Brain microvascular endothelial cell (primary cell): ENCODE measurements at regions not wholly inside any gene's neighbourhood (a gene's known extent, or its start where the extent isn't known, plus 50 kb on each side); places are given as distances from the start of the nearest gene placed in this dataset.

Experiments
- DNase-seq: peaks from one replicate; pipeline ENCODE4 v3.0.0-alpha.2; 2020
- H3K27ac ChIP-seq: fragments of 250-450 bp; sonication (Bioruptor Pico); 2 replicates; pipeline ENCODE4 v1.5.1; 2020; ENCODE audit warnings: mild to moderate bottlenecking, moderate library complexity
- H3K27me3 ChIP-seq: fragments of 250-450 bp; sonication (Bioruptor Pico); replicated peaks from 2 replicates; pipeline ENCODE4 v1.5.1; 2020; ENCODE audit warnings: mild to moderate bottlenecking
- H3K36me3 ChIP-seq: fragments of 250-450 bp; sonication (Bioruptor Pico); replicated peaks from 2 replicates; pipeline ENCODE4 v1.5.1; 2020; ENCODE audit warnings: mild to moderate bottlenecking
- H3K4me3 ChIP-seq: 2 replicates; pipeline ENCODE4 v1.5.1; 2011; ENCODE audit warnings: low read depth, mild to moderate bottlenecking, control low read depth, low read length, moderate library complexity
- in situ Hi-C: cut with HindIII; loops from 2 replicates; pipeline ENCODE4 v1.10.0; 2017; ENCODE audit warnings: low sequenced_read_pairs, low pct_ligation_motif_present
- TF ChIP-seq, protein P1 (sequence below): IDR thresholded peaks from 2 replicates; pipeline ENCODE4 v1.5.1; 2011; ENCODE audit warnings: low read depth, mild to moderate bottlenecking, moderate library complexity, low read length, control low read depth, inconsistent platforms; ENCODE audit errors: missing control alignments

DNA sequence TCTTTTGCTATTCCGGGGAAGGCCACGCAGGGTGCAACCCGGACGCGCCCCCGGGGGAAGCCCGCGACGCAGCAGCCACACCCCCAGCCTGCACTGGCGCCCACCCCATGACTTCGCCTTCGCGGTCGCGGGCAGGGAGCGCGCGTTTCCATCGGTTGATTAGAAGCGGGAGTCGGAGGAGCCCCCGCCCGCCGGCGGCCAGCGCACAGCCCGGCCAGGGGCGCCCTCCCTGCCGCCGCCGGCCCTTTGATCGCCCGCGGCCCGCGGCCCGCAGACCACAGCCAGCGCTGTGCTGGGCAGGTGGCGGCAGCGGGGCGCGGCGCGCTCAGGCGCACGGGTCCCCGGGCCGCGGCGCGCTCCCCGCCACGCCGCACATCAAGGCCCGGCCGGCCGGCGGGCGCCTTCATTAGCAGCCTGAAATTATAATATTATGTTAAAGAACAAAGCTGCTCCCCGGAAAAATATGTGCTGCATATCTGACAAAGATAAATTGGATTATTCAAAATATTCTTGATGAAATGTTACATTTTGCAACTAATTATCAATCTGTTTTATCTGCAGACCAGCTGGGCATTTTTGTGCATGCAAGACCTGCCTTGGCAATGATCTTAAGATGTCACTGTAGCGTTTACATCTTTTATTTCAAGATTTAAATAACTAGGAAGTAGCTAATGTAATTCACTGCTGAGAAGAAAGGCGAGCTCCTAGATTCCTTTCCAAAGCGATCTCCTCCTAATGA lies 160.7 kb upstream of the MKI67 start:
- H3K4me3 ChIP-seq = no peak overlapping the region
- no peak overlapping the region for H3K27ac ChIP-seq
- TF ChIP-seq, protein P1, sequence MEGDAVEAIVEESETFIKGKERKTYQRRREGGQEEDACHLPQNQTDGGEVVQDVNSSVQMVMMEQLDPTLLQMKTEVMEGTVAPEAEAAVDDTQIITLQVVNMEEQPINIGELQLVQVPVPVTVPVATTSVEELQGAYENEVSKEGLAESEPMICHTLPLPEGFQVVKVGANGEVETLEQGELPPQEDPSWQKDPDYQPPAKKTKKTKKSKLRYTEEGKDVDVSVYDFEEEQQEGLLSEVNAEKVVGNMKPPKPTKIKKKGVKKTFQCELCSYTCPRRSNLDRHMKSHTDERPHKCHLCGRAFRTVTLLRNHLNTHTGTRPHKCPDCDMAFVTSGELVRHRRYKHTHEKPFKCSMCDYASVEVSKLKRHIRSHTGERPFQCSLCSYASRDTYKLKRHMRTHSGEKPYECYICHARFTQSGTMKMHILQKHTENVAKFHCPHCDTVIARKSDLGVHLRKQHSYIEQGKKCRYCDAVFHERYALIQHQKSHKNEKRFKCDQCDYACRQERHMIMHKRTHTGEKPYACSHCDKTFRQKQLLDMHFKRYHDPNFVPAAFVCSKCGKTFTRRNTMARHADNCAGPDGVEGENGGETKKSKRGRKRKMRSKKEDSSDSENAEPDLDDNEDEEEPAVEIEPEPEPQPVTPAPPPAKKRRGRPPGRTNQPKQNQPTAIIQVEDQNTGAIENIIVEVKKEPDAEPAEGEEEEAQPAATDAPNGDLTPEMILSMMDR = no peak
- H3K27me3 ChIP-seq = peaks cover 4% of the 10 kb centered on the region
- no peaks in the 10 kb centered on the region for H3K36me3 ChIP-seq
- in situ Hi-C loops = no loop called here
- no peak for DNase-seq

DNA sequence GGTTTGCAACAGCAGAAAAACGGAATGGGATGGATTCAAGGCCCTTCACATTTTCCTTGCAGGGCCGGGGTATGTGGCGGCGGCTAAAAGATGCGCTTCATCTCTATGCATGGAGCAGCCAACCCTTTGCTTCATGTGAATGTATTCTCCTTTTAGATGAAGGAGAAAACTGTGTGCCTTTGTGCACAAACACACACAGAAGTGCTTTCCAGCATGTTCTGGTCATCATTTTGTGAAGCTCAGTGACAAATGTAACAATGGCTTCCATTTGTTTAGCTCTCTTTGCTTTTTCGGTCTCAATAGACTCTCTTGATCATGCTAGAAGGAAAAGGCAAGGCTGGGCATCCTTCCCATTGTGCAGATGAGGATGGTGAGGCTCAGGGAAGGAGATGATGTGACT lies 161.7 kb upstream of the MKI67 start:
- Histone ChIP-seq H3K36me3 (no peaks in the 10 kb centered on the region), H3K27me3 (peaks cover 4% of the 10 kb centered on the region), H3K27ac (no peak overlapping the region), H3K4me3 (no peak overlapping the region)
- TF ChIP-seq, protein P1 = no peak
- in situ Hi-C loops = no loop called here
- DNase-seq = no peak

DNA sequence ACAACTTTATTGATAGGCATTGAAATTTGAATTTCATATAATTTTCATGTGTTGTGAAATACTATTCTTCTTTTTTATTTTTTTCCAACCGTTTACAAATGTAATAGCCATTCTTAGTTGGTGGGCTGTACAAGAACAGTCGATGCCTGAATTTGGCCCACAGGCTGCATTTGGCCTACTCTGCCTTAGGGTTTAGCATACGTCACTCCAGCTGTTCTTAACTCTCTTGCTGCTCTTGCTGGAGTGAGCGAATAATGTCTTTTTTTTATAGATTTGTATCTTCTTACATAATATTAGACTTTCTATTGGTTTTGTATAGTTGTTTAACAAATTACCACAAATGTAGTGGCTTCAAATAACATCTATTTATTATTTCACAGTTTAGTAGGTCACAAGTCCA lies 163.4 kb upstream of the MKI67 start:
- in situ Hi-C loops = no loop called here
- Histone ChIP-seq H3K27me3 (peaks cover 4% of the 10 kb centered on the region), H3K4me3 (no peak overlapping the region), H3K27ac (no peak overlapping the region), H3K36me3 (no peaks in the 10 kb centered on the region)
- no peak for DNase-seq
- TF ChIP-seq, protein P1 = no peak

DNA sequence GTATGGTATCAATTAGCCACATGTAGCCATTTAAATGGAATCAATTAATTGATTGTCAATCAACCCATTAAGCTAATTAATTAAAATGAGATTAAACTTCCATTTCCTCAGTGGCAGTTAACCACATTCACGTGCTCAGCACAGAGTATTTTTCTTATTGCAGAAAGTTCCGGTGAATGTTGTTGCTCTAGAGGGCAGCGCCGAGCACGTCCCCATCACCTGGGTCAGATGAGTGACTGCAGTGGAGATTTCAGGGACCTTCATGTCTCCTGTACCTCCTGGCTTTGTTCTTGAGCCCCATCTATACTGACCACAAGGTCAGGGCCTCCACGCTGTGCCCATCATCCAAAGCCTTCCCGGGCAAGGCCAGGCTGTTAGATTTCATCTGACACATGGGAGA lies 168.8 kb upstream of the MKI67 start:
- Histone ChIP-seq H3K4me3 (no peak overlapping the region), H3K36me3 (no peaks in the 10 kb centered on the region), H3K27ac (no peak overlapping the region), H3K27me3 (no peaks in the 10 kb centered on the region)
- TF ChIP-seq, protein P1 = no peak
- in situ Hi-C loops = no loop called here
- DNase-seq = no peak

DNA sequence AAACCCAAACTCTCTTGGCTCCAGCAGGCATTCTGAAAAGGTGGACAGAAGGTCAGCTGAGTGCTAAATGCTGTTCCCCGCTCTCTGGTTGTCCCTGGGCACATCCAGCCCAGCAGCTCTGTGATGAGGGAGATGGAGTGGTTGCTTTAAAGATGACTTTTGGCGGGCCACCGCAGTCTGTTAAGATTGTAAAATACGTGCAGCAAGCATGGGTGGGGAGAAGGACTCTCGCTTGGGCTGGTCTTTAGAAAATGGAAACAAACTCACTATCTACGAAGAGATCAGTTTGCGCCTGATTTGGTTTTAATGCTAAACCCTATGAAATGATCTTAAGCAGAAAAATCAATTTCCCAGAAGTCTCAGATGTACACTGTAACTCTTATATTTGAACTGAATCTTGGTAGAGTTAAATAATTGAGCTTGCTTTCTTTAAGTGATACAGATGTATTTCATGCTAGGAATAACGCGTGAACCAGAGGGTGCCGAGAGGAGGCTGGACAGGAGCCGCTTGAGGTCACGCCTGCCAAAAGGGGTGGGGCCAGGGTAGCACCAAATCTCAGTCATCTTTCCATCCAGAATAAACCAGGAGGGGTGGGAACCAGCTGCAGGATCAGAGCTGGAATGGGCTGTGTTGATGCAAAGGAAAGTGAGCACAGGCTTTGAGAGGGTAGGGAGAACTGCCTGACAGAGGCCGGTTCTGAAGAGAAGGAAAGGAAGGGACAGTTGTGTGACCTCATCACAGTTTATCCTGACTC lies 170.2 kb upstream of the MKI67 start:
- in situ Hi-C loops = no loop called here
- H3K4me3 ChIP-seq = no peak overlapping the region
- TF ChIP-seq, protein P1 = no peak
- no peak overlapping the region for H3K27ac ChIP-seq
- no peaks in the 10 kb centered on the region for H3K36me3 ChIP-seq
- H3K27me3 ChIP-seq = no peaks in the 10 kb centered on the region
- DNase-seq = no peak
